H1 (cell line): ENCODE measurements at regions not wholly inside any gene's neighbourhood (a gene's known extent, or its start where the extent isn't known, plus 50 kb on each side); places are given as distances from the start of the nearest gene placed in this dataset.

Experiments
- CTCF ChIA-PET: fragments of 300-600 bp; sonication (Branson Sonifier 250); formaldehyde crosslinking; loops from one replicate; lab custom pipeline; 2021; ENCODE audit not compliant: partially characterized antibody; lab: Charles Lee
- POLR2A ChIA-PET: fragments of 300-600 bp; sonication (Branson Sonifier 250); formaldehyde crosslinking; loops from one replicate; lab custom pipeline; 2021; ENCODE audit warnings: inconsistent platforms; ENCODE audit not compliant: partially characterized antibody; lab: Charles Lee
- DNase-seq, 2 experiments: peaks; one replicate each; pipeline versions ENCODE4 v3.0.0 to v3.0.0-alpha.2; 2010 to 2022; ENCODE audit warnings: low spot score in 2 of 2, low read depth in 1 of 2, mixed read lengths in 1 of 2
- FAIRE-seq: peaks from 2 replicates; lab custom pipeline; 2011; peaks lifted over from hg19 to GRCh38; lab: Jason Lieb, UNC
- H2AFZ ChIP-seq: 2 replicates; pipeline ENCODE4 v1.8.1; 2012; ENCODE audit warnings: low read length, inconsistent platforms
- H2AK5ac ChIP-seq: 2 replicates; pipeline ENCODE4 v1.6.1; 2013; ENCODE audit warnings: low read depth, low read length
- H2BK120ac ChIP-seq: replicated peaks from 2 replicates; pipeline ENCODE3; 2013; ENCODE audit warnings: low read depth, low read length, inconsistent platforms
- H2BK12ac ChIP-seq: 2 replicates; pipeline ENCODE4 v1.6.1; 2013; ENCODE audit warnings: low read depth, low read length
- H2BK15ac ChIP-seq: 2 replicates; pipeline ENCODE4 v1.6.1; 2013; ENCODE audit warnings: low read length
- H2BK20ac ChIP-seq: 2 replicates; pipeline ENCODE4 v1.6.1; 2013; ENCODE audit warnings: low read length
- H2BK5ac ChIP-seq: 2 replicates; pipeline ENCODE4 v1.6.1; 2013; ENCODE audit warnings: low read depth, low read length
- H3K14ac ChIP-seq: 2 replicates; pipeline ENCODE4 v1.6.1; 2013; ENCODE audit warnings: inconsistent platforms; ENCODE audit not compliant: insufficient read length
- H3K18ac ChIP-seq: 2 replicates; pipeline ENCODE4 v1.6.1; 2013; ENCODE audit warnings: low read length; ENCODE audit errors: extremely low read depth
- H3K23ac ChIP-seq: 2 replicates; pipeline ENCODE4 v1.6.1; 2013; ENCODE audit warnings: inconsistent platforms; ENCODE audit not compliant: insufficient read length
- H3K23me2 ChIP-seq: 2 replicates; pipeline ENCODE4 v1.6.1; 2013; ENCODE audit warnings: low read depth, low read length
- H3K27ac ChIP-seq: 2 replicates; pipeline ENCODE4 v1.6.1; 2011; ENCODE audit warnings: low read depth, low read length, inconsistent platforms
- H3K27me3 ChIP-seq, 4 experiments: replicated peaks in 1 of 4; 1 replicate in 1 of 4; 2 replicates in 3 of 4; pipeline versions ENCODE4 v1.6.1 to v1.8.1; 2011 to 2013; ENCODE audit warnings: low read length in 3 of 4, mild to moderate bottlenecking in 3 of 4, inconsistent platforms in 2 of 4, mixed read lengths in 2 of 4, moderate library complexity in 1 of 4; ENCODE audit not compliant: control insufficient read depth in 3 of 4, insufficient read depth in 3 of 4; ENCODE audit errors: extremely low read depth in 1 of 4
- H3K36me3 ChIP-seq, 4 experiments: 2 replicates each; pipeline versions ENCODE4 v1.6.1 to v1.8.1; 2011 to 2013; ENCODE audit warnings: mild to moderate bottlenecking in 4 of 4, low read length in 3 of 4, moderate library complexity in 2 of 4, control low read depth in 1 of 4, inconsistent platforms in 1 of 4; ENCODE audit not compliant: insufficient read depth in 4 of 4, control insufficient read depth in 2 of 4
- H3K4ac ChIP-seq: replicated peaks from 2 replicates; pipeline ENCODE3; 2013; ENCODE audit warnings: low read length, low read depth, mixed read lengths, inconsistent platforms; ENCODE audit not compliant: insufficient read length
- H3K4me1 ChIP-seq, 4 experiments: replicated peaks in 1 of 4; 1 replicate in 1 of 4; 2 replicates in 3 of 4; pipeline versions ENCODE4 v1.6.1 to v1.8.1; 2011 to 2013; ENCODE audit warnings: low read length in 3 of 4, inconsistent platforms in 2 of 4, mixed read lengths in 1 of 4; ENCODE audit not compliant: insufficient read depth in 4 of 4, control insufficient read depth in 3 of 4
- H3K4me2 ChIP-seq, 2 experiments: 2 replicates each; pipeline versions ENCODE4 v1.6.1 to v1.8.1; 2011 to 2013; ENCODE audit warnings: low read depth in 2 of 2, low read length in 2 of 2, control low read depth in 1 of 2, inconsistent platforms in 1 of 2, mild to moderate bottlenecking in 1 of 2; ENCODE audit not compliant: insufficient read depth in 1 of 2
- H3K4me3 ChIP-seq, 4 experiments: fragments of 200-600, 300-600 bp in 1 of 4; sonication (generic), shearing (Covaris generic), sonication (Bioruptor Twin) in 1 of 4; 2 replicates each; pipeline versions ENCODE4 v1.5.1 to v1.8.1; 2011 to 2016; ENCODE audit warnings: low read length in 4 of 4, low read depth in 3 of 4, control low read depth in 2 of 4, inconsistent platforms in 2 of 4, mild to moderate bottlenecking in 2 of 4, mixed read lengths in 1 of 4, moderate library complexity in 1 of 4; ENCODE audit not compliant: insufficient read depth in 2 of 4; ENCODE audit errors: extremely low read depth in 1 of 4
- H3K56ac ChIP-seq: replicated peaks from 2 replicates; pipeline ENCODE3; 2013; ENCODE audit warnings: low read depth, mild to moderate bottlenecking, mixed read lengths, low read length, inconsistent platforms; ENCODE audit not compliant: insufficient read length
- H3K79me1 ChIP-seq: 2 replicates; pipeline ENCODE4 v1.6.1; 2013; ENCODE audit warnings: low read depth, low read length, control low read depth
- H3K79me2 ChIP-seq, 2 experiments: 2 replicates each; pipeline versions ENCODE4 v1.6.1 to v1.8.1; 2012 to 2013; ENCODE audit warnings: low read length in 2 of 2, mild to moderate bottlenecking in 2 of 2, inconsistent platforms in 1 of 2; ENCODE audit not compliant: insufficient read depth in 2 of 2, control insufficient read depth in 1 of 2
- H3K9ac ChIP-seq, 4 experiments: replicated peaks in 1 of 4; 1 replicate in 1 of 4; 2 replicates in 3 of 4; pipeline versions ENCODE4 v1.6.1 to v1.8.1; 2011 to 2013; ENCODE audit warnings: low read depth in 3 of 4, low read length in 3 of 4, control low read depth in 2 of 4, mild to moderate bottlenecking in 2 of 4, moderate library complexity in 2 of 4, inconsistent platforms in 1 of 4; ENCODE audit errors: extremely low read depth in 1 of 4
- H3K9me3 ChIP-seq, 2 experiments: 2 replicates each; pipeline versions ENCODE4 v1.6.1 to v1.8.1; 2012 to 2013; ENCODE audit warnings: mild to moderate bottlenecking in 2 of 2, moderate library complexity in 2 of 2, control low read depth in 1 of 2, inconsistent platforms in 1 of 2, low read depth in 1 of 2, low read length in 1 of 2, mixed read lengths in 1 of 2; ENCODE audit not compliant: insufficient read depth in 2 of 2
- H4K20me1 ChIP-seq, 2 experiments: replicated peaks in 1 of 2; 2 replicates each; pipeline versions ENCODE3 to v1.8.1; 2011 to 2013; ENCODE audit warnings: inconsistent platforms in 2 of 2, low read length in 2 of 2, mild to moderate bottlenecking in 1 of 2; ENCODE audit not compliant: insufficient read depth in 2 of 2, control insufficient read depth in 1 of 2
- H4K5ac ChIP-seq: 2 replicates; pipeline ENCODE4 v1.6.1; 2013; ENCODE audit warnings: low read length, low read depth, mixed read lengths, inconsistent platforms; ENCODE audit not compliant: insufficient read length
- H4K8ac ChIP-seq: 2 replicates; pipeline ENCODE4 v1.8.0; 2013; ENCODE audit warnings: mild to moderate bottlenecking, moderate library complexity, low read length, inconsistent platforms; ENCODE audit not compliant: insufficient read depth; ENCODE audit errors: extremely low read depth
- H4K91ac ChIP-seq: replicated peaks from 2 replicates; pipeline ENCODE3; 2013; ENCODE audit warnings: low read length, mixed read lengths, inconsistent platforms; ENCODE audit not compliant: insufficient read length
- BRCA1 ChIP-seq: IDR thresholded peaks from 2 replicates; pipeline ENCODE4 v1.6.1; 2012; ENCODE audit warnings: low read depth, low read length, improper control_type of control experiment
- CHD2 ChIP-seq: IDR thresholded peaks from 2 replicates; pipeline ENCODE4 v1.6.1; 2012; ENCODE audit warnings: low read length, improper control_type of control experiment
- E2F6 ChIP-seq: IDR thresholded peaks from 2 replicates; pipeline ENCODE4 v1.6.1; 2012; ENCODE audit warnings: inconsistent platforms
- FOSL1 ChIP-seq: IDR thresholded peaks from 2 replicates; pipeline ENCODE4 v1.6.1; 2011; ENCODE audit warnings: mild to moderate bottlenecking, low read depth, low read length, moderate library complexity; ENCODE audit not compliant: insufficient read depth
- KDM1A ChIP-seq: fragments of 200-600, 300-600 bp; sonication (generic); IDR thresholded peaks from 2 replicates; pipeline ENCODE4 v1.7.1; 2016; ENCODE audit warnings: mild to moderate bottlenecking, low read length, borderline replicate concordance
- KDM4A ChIP-seq: IDR thresholded peaks from one replicate; pipeline ENCODE4 v1.7.1; 2012; ENCODE audit warnings: low read depth, mild to moderate bottlenecking, moderate library complexity, low read length, inconsistent platforms; ENCODE audit not compliant: severe bottlenecking
- MAX ChIP-seq: IDR thresholded peaks from 2 replicates; pipeline ENCODE4 v1.6.1; 2012; ENCODE audit warnings: inconsistent platforms
- NANOG ChIP-seq: IDR thresholded peaks from 2 replicates; pipeline ENCODE4 v1.6.1; 2011; ENCODE audit warnings: low read length, low read depth, mild to moderate bottlenecking, inconsistent platforms; ENCODE audit not compliant: insufficient read depth, poor library complexity, severe bottlenecking
- NRF1 ChIP-seq: IDR thresholded peaks from 2 replicates; pipeline ENCODE4 v1.6.1; 2011; ENCODE audit warnings: mild to moderate bottlenecking, low read depth, low read length, improper control_type of control experiment
- RFX5 ChIP-seq: IDR thresholded peaks from 2 replicates; pipeline ENCODE4 v1.6.1; 2011; ENCODE audit warnings: low read depth, low read length, improper control_type of control experiment, borderline replicate concordance
- TCF12 ChIP-seq: IDR thresholded peaks from 2 replicates; pipeline ENCODE4 v1.6.1; 2011; ENCODE audit warnings: low read depth, mild to moderate bottlenecking, low read length
- USF2 ChIP-seq: IDR thresholded peaks from 2 replicates; pipeline ENCODE4 v1.6.1; 2011; ENCODE audit warnings: low read length, improper control_type of control experiment
- ZNF274 ChIP-seq: IDR thresholded peaks from 2 replicates; pipeline ENCODE4 v1.7.0; 2012; ENCODE audit warnings: low read length, borderline replicate concordance; ENCODE audit errors: extremely low read depth
- WGBS, 2 experiments: shearing (Covaris generic) in 1 of 2; methylation state at CpG; one replicate each; pipeline versions ENCODE4 v1.1.6 to v1.1.7; 2013 to 2015; ENCODE audit warnings: low lambda C conversion rate in 2 of 2, mixed read lengths in 2 of 2, inconsistent platforms in 1 of 2, low coverage in 1 of 2, missing lambda C conversion rate in 1 of 2; ENCODE audit not compliant: insufficient replicate concordance in 2 of 2, insufficient coverage in 1 of 2, insufficient read length in 1 of 2; ENCODE audit errors: extremely low coverage in 1 of 2, missing lambda C conversion rate in 1 of 2; 5-methylcytosine and 5-hydroxymethylcytosine counted together

GRCh38 chr2:207321514-207321913, 155.8 kb upstream of the KLF7 start:
- H2BK5ac ChIP-seq: no peak overlapping the region
- H3K9me3 ChIP-seq: no peaks in the 10 kb centered on the region
- DNase-seq (no peak), FAIRE-seq (no peak)
- H3K27ac ChIP-seq: no peak overlapping the region
- no peak overlapping the region for H2BK20ac ChIP-seq
- no peak overlapping the region for H3K9ac ChIP-seq
- no peaks in the 10 kb centered on the region for H3K23me2 ChIP-seq
- H2BK12ac ChIP-seq: no peak overlapping the region
- no peaks in the 10 kb centered on the region for H3K4me1 ChIP-seq
- H2BK15ac ChIP-seq: no peak overlapping the region
- CTCF ChIA-PET: interaction anchor here (0.6 kb wide), 1 partner anchor 343 kb away, joined by 3 read pairs; no protein-coding TSS in a partner anchor
- H3K4me2 ChIP-seq: no peak overlapping the region
- H2AK5ac ChIP-seq: no peak overlapping the region
- H3K27me3 ChIP-seq: no peaks in the 10 kb centered on the region
- no peak overlapping the region for H2AFZ ChIP-seq
- H4K91ac ChIP-seq: no peak overlapping the region
- H3K79me1 ChIP-seq: no peaks in the 10 kb centered on the region
- H3K4me3 ChIP-seq: no peak overlapping the region
- no peak overlapping the region for H3K14ac ChIP-seq
- H3K18ac ChIP-seq: no peak overlapping the region
- no peaks in the 10 kb centered on the region for H4K20me1 ChIP-seq
- H3K36me3 ChIP-seq: no peaks in the 10 kb centered on the region
- WGBS, 2 experiments: 84% methylated on average over 1 of the region's 1 CpG; no CpG with 5 or more reads in 1 of the 2 experiments
- H3K23ac ChIP-seq: no peak overlapping the region
- no peak overlapping the region for H4K8ac ChIP-seq
- POLR2A ChIA-PET: no interaction called here
- H3K4ac ChIP-seq: no peak overlapping the region
- H3K56ac ChIP-seq: no peak overlapping the region
- no peaks in the 10 kb centered on the region for H3K79me2 ChIP-seq
- H2BK120ac ChIP-seq: no peak overlapping the region
- no peak overlapping the region for H4K5ac ChIP-seq
- no peak for TF ChIP-seq MAX
- no peak for TF ChIP-seq ZNF274
- no peak for TF ChIP-seq RFX5
- TF ChIP-seq NRF1: no peak
- TF ChIP-seq NANOG: no peak
- TF ChIP-seq CHD2: no peak
- no peak for TF ChIP-seq USF2
- TF ChIP-seq KDM4A: no peak
- no peak for TF ChIP-seq BRCA1
- TF ChIP-seq TCF12: no peak
- TF ChIP-seq KDM1A: no peak
- TF ChIP-seq FOSL1: no peak
- TF ChIP-seq E2F6: no peak
